Tibial nerve (tissue), 4 donors: ENCODE measurements at regions not wholly inside any gene's neighbourhood (a gene's known extent, or its start where the extent isn't known, plus 50 kb on each side); places are given as distances from the start of the nearest gene placed in this dataset.

Experiments used
- CTCF ChIP-seq, 5 experiments: fragments of 200-600 bp in 3 of 5; fragments of 450-650 bp in 2 of 5; sonication (generic) in 3 of 5; IDR thresholded peaks; one replicate each; pipeline ENCODE4 v1.5.1; 2016 to 2019; ENCODE audit warnings: antibody characterized with exemption in 5 of 5, mild to moderate bottlenecking in 3 of 5, moderate library complexity in 2 of 5
- EP300 ChIP-seq, 2 donors: sonication (generic); formaldehyde crosslinking; IDR thresholded peaks; one replicate each; pipeline ENCODE4 v1.6.1; 2017; ENCODE audit warnings: antibody characterized with exemption in 2 of 2, mild to moderate bottlenecking in 1 of 2
- POLR2A ChIP-seq, 2 donors: fragments of 450-650 bp; IDR thresholded peaks; one replicate each; pipeline ENCODE4 v1.6.1; 2017; ENCODE audit warnings: antibody characterized with exemption in 2 of 2, mild to moderate bottlenecking in 2 of 2, moderate library complexity in 2 of 2

GRCh38 chr14:58914279-58914855 is 274.1 kb upstream of the DAAM1 start:
- TF ChIP-seq EP300 (IDR thresholded peaks at IDR 0.05) = no peak
- TF ChIP-seq CTCF (IDR thresholded peaks at IDR 0.05) = no peak
- TF ChIP-seq POLR2A (IDR thresholded peaks at IDR 0.05) = no peak
